Fibroblast of lung (primary cell): ENCODE measurements at regions not wholly inside any gene's neighbourhood (a gene's known extent, or its start where the extent isn't known, plus 50 kb on each side); places are given as distances from the start of the nearest gene placed in this dataset.
"Not testable (repeated sequence)": the region's sequence is repeated elsewhere in the genome, so short reads cannot be mapped to it uniquely, and the experiment has no call there.

Experiments used
- DNase-seq, 2 donors: peaks; one replicate each; pipeline versions ENCODE4 v3.0.0 to v3.0.0-alpha.2; 2010; ENCODE audit warnings: low read depth in 2 of 2
- H2AFZ ChIP-seq: 2 replicates; pipeline ENCODE4 v1.5.1; 2012; ENCODE audit warnings: low read length, control low read depth, inconsistent platforms
- H3K27ac ChIP-seq: 2 replicates; pipeline ENCODE4 v1.5.1; 2011; ENCODE audit warnings: low read length, control low read depth; ENCODE audit not compliant: insufficient read depth
- H3K27me3 ChIP-seq: 2 replicates; pipeline ENCODE4 v1.5.1; 2011; ENCODE audit warnings: mild to moderate bottlenecking, low read length; ENCODE audit not compliant: control insufficient read depth, insufficient read depth
- H3K36me3 ChIP-seq: 2 replicates; pipeline ENCODE4 v1.5.1; 2011; ENCODE audit warnings: low read length; ENCODE audit not compliant: control insufficient read depth, insufficient read depth
- H3K4me1 ChIP-seq: 2 replicates; pipeline ENCODE4 v1.5.1; 2011; ENCODE audit warnings: low read length; ENCODE audit not compliant: control insufficient read depth, insufficient read depth; ENCODE audit errors: extremely low read depth
- H3K4me2 ChIP-seq: 2 replicates; pipeline ENCODE4 v1.5.1; 2011; ENCODE audit warnings: low read length, control low read depth; ENCODE audit not compliant: insufficient read depth; ENCODE audit errors: extremely low read depth
- H3K4me3 ChIP-seq, 4 experiments: fragments of 200-600 bp in 1 of 4; sonication (generic) in 1 of 4; replicated peaks in 1 of 4; 2 replicates each; pipeline ENCODE4 v1.5.1; 2011 to 2016; ENCODE audit warnings: low read length in 4 of 4, low read depth in 3 of 4, mild to moderate bottlenecking in 3 of 4, control low read depth in 2 of 4, inconsistent platforms in 1 of 4, mixed read lengths in 1 of 4; ENCODE audit not compliant: insufficient read depth in 1 of 4; ENCODE audit errors: control extremely low read depth in 1 of 4
- H3K79me2 ChIP-seq: 2 replicates; pipeline ENCODE4 v1.5.1; 2012; ENCODE audit warnings: mild to moderate bottlenecking, low read length, inconsistent platforms; ENCODE audit not compliant: control insufficient read depth, insufficient read depth
- H3K9ac ChIP-seq: 2 replicates; pipeline ENCODE4 v1.5.1; 2011; ENCODE audit warnings: mild to moderate bottlenecking, low read length, control low read depth; ENCODE audit not compliant: insufficient read depth
- H3K9me3 ChIP-seq: 2 replicates; pipeline ENCODE4 v1.5.1; 2012; ENCODE audit warnings: low read depth, low read length; ENCODE audit not compliant: control insufficient read depth, insufficient read depth
- H4K20me1 ChIP-seq: 2 replicates; pipeline ENCODE4 v1.5.1; 2011; ENCODE audit warnings: low read length; ENCODE audit not compliant: control insufficient read depth, insufficient read depth; ENCODE audit errors: extremely low read depth
- EZH2 ChIP-seq: IDR thresholded peaks from 2 replicates; pipeline ENCODE4 v1.5.1; 2012; ENCODE audit warnings: low read length, control low read depth, mild to moderate bottlenecking; ENCODE audit errors: missing control alignments
- TF ChIP-seq, protein P1 (sequence below), 2 donors: IDR thresholded peaks in 1 of 2; conservative IDR thresholded peaks in 1 of 2; 1 replicate in 1 of 2; 2 replicates in 1 of 2; pipeline ENCODE4 v1.5.1; 2011 to 2012; ENCODE audit warnings: low read length in 2 of 2, control low read depth in 1 of 2, inconsistent platforms in 1 of 2, low read depth in 1 of 2, mild to moderate bottlenecking in 1 of 2

GRCh38 chr6:165842281-165842936 is 179.4 kb upstream of the PDE10A start:
- Histone ChIP-seq H3K9ac (no peak overlapping the region), H3K4me3 (no peak overlapping the region), H3K4me2 (no peak overlapping the region), H4K20me1 (no peaks in the 10 kb centered on the region), H3K4me1 (no peaks in the 10 kb centered on the region), H3K9me3 (no peaks in the 10 kb centered on the region), H3K27me3 (no peaks in the 10 kb centered on the region), H2AFZ (no peak overlapping the region), H3K27ac (no peak overlapping the region), H3K36me3 (no peaks in the 10 kb centered on the region), H3K79me2 (no peaks in the 10 kb centered on the region)
- no peak for DNase-seq
- no peak for TF ChIP-seq EZH2
- TF ChIP-seq, protein P1, sequence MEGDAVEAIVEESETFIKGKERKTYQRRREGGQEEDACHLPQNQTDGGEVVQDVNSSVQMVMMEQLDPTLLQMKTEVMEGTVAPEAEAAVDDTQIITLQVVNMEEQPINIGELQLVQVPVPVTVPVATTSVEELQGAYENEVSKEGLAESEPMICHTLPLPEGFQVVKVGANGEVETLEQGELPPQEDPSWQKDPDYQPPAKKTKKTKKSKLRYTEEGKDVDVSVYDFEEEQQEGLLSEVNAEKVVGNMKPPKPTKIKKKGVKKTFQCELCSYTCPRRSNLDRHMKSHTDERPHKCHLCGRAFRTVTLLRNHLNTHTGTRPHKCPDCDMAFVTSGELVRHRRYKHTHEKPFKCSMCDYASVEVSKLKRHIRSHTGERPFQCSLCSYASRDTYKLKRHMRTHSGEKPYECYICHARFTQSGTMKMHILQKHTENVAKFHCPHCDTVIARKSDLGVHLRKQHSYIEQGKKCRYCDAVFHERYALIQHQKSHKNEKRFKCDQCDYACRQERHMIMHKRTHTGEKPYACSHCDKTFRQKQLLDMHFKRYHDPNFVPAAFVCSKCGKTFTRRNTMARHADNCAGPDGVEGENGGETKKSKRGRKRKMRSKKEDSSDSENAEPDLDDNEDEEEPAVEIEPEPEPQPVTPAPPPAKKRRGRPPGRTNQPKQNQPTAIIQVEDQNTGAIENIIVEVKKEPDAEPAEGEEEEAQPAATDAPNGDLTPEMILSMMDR (conservative IDR thresholded peaks at IDR 0.05 in 1 of 2, IDR thresholded peaks at IDR 0.05 in 1 of 2; ENCODE audit: low read depth in 1 of 2, low read length in 2 of 2) = no peak

GRCh38 chr6:165841153-165841558 is 178.1 kb upstream of the PDE10A start:
- H2AFZ ChIP-seq = no peak overlapping the region
- no peaks in the 10 kb centered on the region for H3K9me3 ChIP-seq
- no peaks in the 10 kb centered on the region for H3K36me3 ChIP-seq
- no peak overlapping the region for H3K9ac ChIP-seq
- H3K4me3 ChIP-seq = no peak overlapping the region
- H3K27me3 ChIP-seq = no peaks in the 10 kb centered on the region
- H3K27ac ChIP-seq = no peak overlapping the region
- H4K20me1 ChIP-seq = no peaks in the 10 kb centered on the region
- H3K4me1 ChIP-seq = no peaks in the 10 kb centered on the region
- no peak for TF ChIP-seq EZH2
- TF ChIP-seq, protein P1 (conservative IDR thresholded peaks at IDR 0.05 in 1 of 2, IDR thresholded peaks at IDR 0.05 in 1 of 2; ENCODE audit: low read depth in 1 of 2, low read length in 2 of 2) = no peak
- no peak for DNase-seq
- H3K4me2 ChIP-seq = no peak overlapping the region
- no peaks in the 10 kb centered on the region for H3K79me2 ChIP-seq

- DNase-seq = no peak
- H2AFZ ChIP-seq = no peak overlapping the region
- H3K36me3 ChIP-seq = no peaks in the 10 kb centered on the region
- no peaks in the 10 kb centered on the region for H3K27me3 ChIP-seq
- no peaks in the 10 kb centered on the region for H3K4me1 ChIP-seq
- no peak overlapping the region for H3K27ac ChIP-seq
- H3K9me3 ChIP-seq = no peaks in the 10 kb centered on the region
- no peak overlapping the region for H3K9ac ChIP-seq
- H3K79me2 ChIP-seq = no peaks in the 10 kb centered on the region
- H3K4me3 ChIP-seq = no peak overlapping the region
- no peak overlapping the region for H3K4me2 ChIP-seq
- H4K20me1 ChIP-seq = no peaks in the 10 kb centered on the region
- TF ChIP-seq EZH2 = no peak
- TF ChIP-seq, protein P1 (conservative IDR thresholded peaks at IDR 0.05 in 1 of 2, IDR thresholded peaks at IDR 0.05 in 1 of 2; ENCODE audit: low read depth in 1 of 2, low read length in 2 of 2) = no peak
Measured at GRCh38 chr6:165837948-165838745, 175.1 kb upstream of the PDE10A start.

DNA sequence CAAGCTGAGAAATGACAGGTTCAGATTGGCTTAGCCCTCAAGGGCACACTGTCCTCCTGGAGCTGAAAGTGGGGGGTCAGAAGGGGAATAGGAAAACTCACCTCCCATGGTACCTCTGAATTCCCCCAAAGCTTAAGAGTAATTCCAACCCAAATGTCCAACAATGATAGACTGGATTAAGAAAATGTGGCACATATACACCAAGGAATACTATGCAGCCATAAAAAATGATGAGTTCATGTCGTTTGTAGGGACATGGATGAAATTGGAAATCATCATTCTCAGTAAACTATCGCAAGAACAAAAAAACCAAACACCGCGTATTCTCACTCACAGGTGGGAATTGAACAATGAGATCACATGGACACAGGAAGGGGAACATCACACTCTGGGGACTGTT is 173.6 kb upstream of the PDE10A start:
- not testable (repeated sequence) for H3K9me3 ChIP-seq, H3K27ac ChIP-seq, H2AFZ ChIP-seq, H3K27me3 ChIP-seq, H3K36me3 ChIP-seq, H3K79me2 ChIP-seq, H3K4me1 ChIP-seq, H4K20me1 ChIP-seq, H3K9ac ChIP-seq, DNase-seq, H3K4me2 ChIP-seq, H3K4me3 ChIP-seq
